Neural cell (in vitro differentiated cells): ENCODE measurements at regions not wholly inside any gene's neighbourhood (a gene's known extent, or its start where the extent isn't known, plus 50 kb on each side); places are given as distances from the start of the nearest gene placed in this dataset.

Experiments used
- CTCF ChIP-seq: fragments of 450-650 bp; IDR thresholded peaks from 2 replicates; pipeline ENCODE4 v1.5.1; 2014; ENCODE audit warnings: antibody characterized with exemption, mild to moderate bottlenecking, moderate library complexity; ENCODE audit not compliant: poor library complexity, severe bottlenecking
- EP300 ChIP-seq: fragments of 450-650 bp; conservative IDR thresholded peaks from 2 replicates; pipeline ENCODE4 v1.6.1; 2014; ENCODE audit warnings: antibody characterized with exemption, mild to moderate bottlenecking, moderate library complexity; ENCODE audit not compliant: poor library complexity, severe bottlenecking
- EZH2 ChIP-seq: fragments of 200-600, 300-800 bp; shearing (Covaris generic), sonication (generic); IDR thresholded peaks from 2 replicates; pipeline ENCODE4 v1.6.1; 2014; ENCODE audit warnings: antibody characterized with exemption, low read length, borderline replicate concordance, mild to moderate bottlenecking; ENCODE audit not compliant: insufficient read depth, poor library complexity, severe bottlenecking
- POLR2AphosphoS5 ChIP-seq: IDR thresholded peaks from 2 replicates; pipeline ENCODE4 v1.6.1; 2012
- SMC3 ChIP-seq: fragments of 450-650 bp; conservative IDR thresholded peaks from 2 replicates; pipeline ENCODE4 v1.6.1; 2014; ENCODE audit warnings: antibody characterized with exemption, mild to moderate bottlenecking, moderate library complexity; ENCODE audit not compliant: poor library complexity

DNA sequence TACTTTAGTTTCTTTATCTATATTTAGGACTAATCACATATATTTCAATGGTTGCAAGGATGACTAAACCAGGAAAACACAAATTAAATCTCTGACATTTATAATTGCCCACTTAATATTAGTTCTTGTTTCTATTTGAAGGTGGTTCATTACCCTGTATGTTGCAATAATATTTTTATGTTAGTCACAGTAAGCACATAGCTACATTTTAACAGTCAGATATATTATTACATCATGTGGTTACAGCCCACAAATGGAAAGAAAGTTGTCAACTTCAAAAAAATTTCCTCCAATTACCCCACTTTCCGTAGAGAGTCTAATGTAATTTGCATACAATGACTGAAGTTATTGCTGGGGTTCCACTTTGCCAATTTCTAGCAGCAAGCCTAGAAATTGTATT is 114.6 kb downstream of the TUSC7 start:
- TF ChIP-seq CTCF (no peak), POLR2AphosphoS5 (no peak), EP300 (no peak), EZH2 (no peak), SMC3 (no peak)
